ENCODE measurements at regions not wholly inside any gene's neighbourhood (a gene's known extent, or its start where the extent isn't known, plus 50 kb on each side); places are given as distances from the start of the nearest gene placed in this dataset.

DNA sequence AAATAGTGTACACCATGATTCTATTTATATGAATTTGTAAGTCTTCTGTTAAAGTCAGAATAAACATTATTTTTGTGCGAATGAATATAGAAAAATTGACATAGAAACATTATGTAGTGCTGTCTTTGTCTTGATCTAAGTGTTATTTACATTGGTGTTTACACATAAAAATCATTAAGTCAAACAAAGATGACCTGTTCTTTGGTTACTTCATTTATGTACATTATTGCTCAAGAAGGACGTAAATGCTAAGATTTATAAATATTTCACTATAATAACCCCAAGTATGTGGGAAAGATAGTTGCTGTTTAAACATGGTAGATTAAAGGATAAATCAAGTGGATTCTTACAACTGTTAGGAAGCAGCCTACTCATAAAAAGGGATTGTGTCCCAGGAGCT lies 536.8 kb upstream of the DSEL start:
- no peaks in the 10 kb centered on the region for H3K9me3 ChIP-seq
- no peaks in the 10 kb centered on the region for H3K36me3 ChIP-seq
- 78% methylated on average over 2 of the region's 2 CpGs for WGBS, 2 donors
- DNase-seq, result no peak
- no peaks in the 10 kb centered on the region for H3K4me1 ChIP-seq
- ATAC-seq (ENCODE audit: low FRiP score in 2 of 2), result no peak
- H3K27me3 ChIP-seq, result no peaks in the 10 kb centered on the region
- no peak overlapping the region for H3K4me3 ChIP-seq
- TF ChIP-seq POLR2A (IDR thresholded peaks at IDR 0.05), result no peak
- TF ChIP-seq EP300 (IDR thresholded peaks at IDR 0.05), result no peak
- no peak for TF ChIP-seq POLR2AphosphoS5 (IDR thresholded peaks at IDR 0.05)
- TF ChIP-seq, protein P1, sequence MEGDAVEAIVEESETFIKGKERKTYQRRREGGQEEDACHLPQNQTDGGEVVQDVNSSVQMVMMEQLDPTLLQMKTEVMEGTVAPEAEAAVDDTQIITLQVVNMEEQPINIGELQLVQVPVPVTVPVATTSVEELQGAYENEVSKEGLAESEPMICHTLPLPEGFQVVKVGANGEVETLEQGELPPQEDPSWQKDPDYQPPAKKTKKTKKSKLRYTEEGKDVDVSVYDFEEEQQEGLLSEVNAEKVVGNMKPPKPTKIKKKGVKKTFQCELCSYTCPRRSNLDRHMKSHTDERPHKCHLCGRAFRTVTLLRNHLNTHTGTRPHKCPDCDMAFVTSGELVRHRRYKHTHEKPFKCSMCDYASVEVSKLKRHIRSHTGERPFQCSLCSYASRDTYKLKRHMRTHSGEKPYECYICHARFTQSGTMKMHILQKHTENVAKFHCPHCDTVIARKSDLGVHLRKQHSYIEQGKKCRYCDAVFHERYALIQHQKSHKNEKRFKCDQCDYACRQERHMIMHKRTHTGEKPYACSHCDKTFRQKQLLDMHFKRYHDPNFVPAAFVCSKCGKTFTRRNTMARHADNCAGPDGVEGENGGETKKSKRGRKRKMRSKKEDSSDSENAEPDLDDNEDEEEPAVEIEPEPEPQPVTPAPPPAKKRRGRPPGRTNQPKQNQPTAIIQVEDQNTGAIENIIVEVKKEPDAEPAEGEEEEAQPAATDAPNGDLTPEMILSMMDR (IDR thresholded peaks at IDR 0.05), result no peak
- no peak overlapping the region for H3K27ac ChIP-seq

DNA sequence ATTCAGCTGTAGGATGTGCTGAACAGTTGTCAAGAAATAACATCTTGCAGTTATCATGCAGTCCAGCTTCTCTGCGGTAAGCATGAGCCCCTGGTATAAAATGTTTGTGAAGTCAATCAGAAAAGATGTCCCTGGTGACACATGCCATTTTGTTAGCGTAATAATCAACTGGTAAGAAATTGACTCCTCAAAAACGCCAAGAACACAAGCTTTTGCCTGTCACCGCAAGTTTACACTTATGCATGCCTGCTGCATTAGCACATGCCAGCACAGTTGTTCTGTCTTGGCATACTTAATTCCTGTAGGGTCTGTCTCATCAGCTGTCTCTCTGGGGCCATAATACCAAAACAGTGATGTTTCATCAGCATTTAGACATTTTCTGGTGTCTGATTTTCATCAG lies 524.8 kb upstream of the DSEL start:
- WGBS, 2 donors, result 83 to 86% methylated on average over 4 of the region's 4 CpGs
- no peak overlapping the region for H3K4me3 ChIP-seq
- ATAC-seq (ENCODE audit: low FRiP score in 2 of 2) (no peak), DNase-seq (no peak)
- TF ChIP-seq EP300 (IDR thresholded peaks at IDR 0.05) (no peak), POLR2A (IDR thresholded peaks at IDR 0.05) (no peak), POLR2AphosphoS5 (IDR thresholded peaks at IDR 0.05) (no peak)
- H3K27me3 ChIP-seq, result no peaks in the 10 kb centered on the region
- no peaks in the 10 kb centered on the region for H3K9me3 ChIP-seq
- H3K4me1 ChIP-seq, result no peaks in the 10 kb centered on the region
- H3K36me3 ChIP-seq, result no peaks in the 10 kb centered on the region
- H3K27ac ChIP-seq, result no peak overlapping the region

DNA sequence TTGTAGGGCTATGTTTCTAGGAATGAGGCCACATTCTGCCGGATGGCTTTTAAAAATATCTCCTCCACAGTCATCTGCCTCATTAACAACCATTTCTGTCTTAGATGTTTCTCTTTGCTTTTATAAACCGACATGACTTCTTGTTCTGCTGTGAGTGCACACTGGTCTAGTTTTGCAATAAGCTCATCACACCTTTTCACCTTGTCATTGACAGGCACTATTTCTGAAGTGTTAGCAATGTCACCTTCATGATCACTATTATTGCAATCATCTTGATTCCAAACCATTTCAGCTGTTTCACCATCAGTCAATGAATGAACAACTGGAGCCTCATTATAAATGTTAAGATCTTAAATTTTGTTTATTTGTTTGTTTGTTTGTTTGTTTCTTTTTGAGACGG lies 523.7 kb upstream of the DSEL start:
- no peak for DNase-seq
- TF ChIP-seq EP300 (IDR thresholded peaks at IDR 0.05), result no peak
- TF ChIP-seq, protein P1 (IDR thresholded peaks at IDR 0.05), result no peak
- TF ChIP-seq POLR2AphosphoS5 (IDR thresholded peaks at IDR 0.05), result no peak
- TF ChIP-seq POLR2A (IDR thresholded peaks at IDR 0.05), result no peak
- WGBS, 2 donors, result 59 to 64% methylated on average over 3 of the region's 3 CpGs
- no peaks in the 10 kb centered on the region for H3K27me3 ChIP-seq
- no peak for ATAC-seq (ENCODE audit: low FRiP score in 2 of 2)
- no peaks in the 10 kb centered on the region for H3K4me1 ChIP-seq
- no peak overlapping the region for H3K27ac ChIP-seq
- no peaks in the 10 kb centered on the region for H3K36me3 ChIP-seq
- no peaks in the 10 kb centered on the region for H3K9me3 ChIP-seq
- no peak overlapping the region for H3K4me3 ChIP-seq

GRCh38 chr18:68035774-68036522 lies 519.4 kb upstream of the DSEL start:
- 66 to 76% methylated on average over 8 of the region's 8 CpGs for WGBS, 2 donors
- no peaks in the 10 kb centered on the region for H3K36me3 ChIP-seq
- no peaks in the 10 kb centered on the region for H3K27me3 ChIP-seq
- ATAC-seq (ENCODE audit: low FRiP score in 2 of 2) (no peak), DNase-seq (no peak)
- no peaks in the 10 kb centered on the region for H3K4me1 ChIP-seq
- TF ChIP-seq POLR2A (IDR thresholded peaks at IDR 0.05), result no peak
- TF ChIP-seq EP300 (IDR thresholded peaks at IDR 0.05), result no peak
- TF ChIP-seq, protein P1 (IDR thresholded peaks at IDR 0.05), result no peak
- TF ChIP-seq POLR2AphosphoS5 (IDR thresholded peaks at IDR 0.05), result no peak
- H3K4me3 ChIP-seq, result no peak overlapping the region
- H3K9me3 ChIP-seq, result no peaks in the 10 kb centered on the region
- H3K27ac ChIP-seq, result peak overlapping the region in 1 of 4 donors; percentile 11

GRCh38 chr18:68034296-68034695 lies 517.8 kb upstream of the DSEL start:
- ATAC-seq (ENCODE audit: low FRiP score in 2 of 2), result peak in 1 of 2 donors; percentile 17
- H3K27me3 ChIP-seq, result no peaks in the 10 kb centered on the region
- H3K36me3 ChIP-seq, result no peaks in the 10 kb centered on the region
- H3K4me3 ChIP-seq, result no peak overlapping the region
- H3K27ac ChIP-seq, result no peak overlapping the region
- no peak for TF ChIP-seq POLR2AphosphoS5 (IDR thresholded peaks at IDR 0.05)
- TF ChIP-seq EP300 (IDR thresholded peaks at IDR 0.05), result no peak
- TF ChIP-seq, protein P1 (IDR thresholded peaks at IDR 0.05), result no peak
- TF ChIP-seq POLR2A (IDR thresholded peaks at IDR 0.05), result no peak
- H3K9me3 ChIP-seq, result no peaks in the 10 kb centered on the region
- DNase-seq, result no peak
- no peaks in the 10 kb centered on the region for H3K4me1 ChIP-seq

Measured in upper lobe of left lung (tissue), 6 donors.